MM.1S (cell line): ENCODE measurements at regions not wholly inside any gene's neighbourhood (a gene's known extent, or its start where the extent isn't known, plus 50 kb on each side); places are given as distances from the start of the nearest gene placed in this dataset.

Experiments
- CTCF ChIP-seq: fragments of 300-600 bp; sonication (generic); IDR thresholded peaks from 2 replicates; pipeline ENCODE4 v1.5.1; 2016; ENCODE audit warnings: antibody characterized with exemption, low read length, mixed read lengths
- EZH2 ChIP-seq: fragments of 300-600 bp; sonication (generic); optimal IDR thresholded peaks from 2 replicates; pipeline ENCODE3; 2017; ENCODE audit warnings: low read depth, mild to moderate bottlenecking, antibody characterized with exemption, low read length, mixed read lengths
- EZH2phosphoT487 ChIP-seq: fragments of 300-600 bp; sonication (generic); IDR thresholded peaks from 2 replicates; pipeline ENCODE4 v1.6.1; 2018; ENCODE audit warnings: antibody characterized with exemption, low read length

- no peak for TF ChIP-seq CTCF
- no peak for TF ChIP-seq EZH2
- TF ChIP-seq EZH2phosphoT487 = no peak
Observed at GRCh38 chr4:187470061-187470460, 525.5 kb upstream of the ZFP42 start.
